ENCODE measurements at regions not wholly inside any gene's neighbourhood (a gene's known extent, or its start where the extent isn't known, plus 50 kb on each side); places are given as distances from the start of the nearest gene placed in this dataset.
"Not testable (repeated sequence)": the region's sequence is repeated elsewhere in the genome, so short reads cannot be mapped to it uniquely, and the experiment has no call there.

GRCh38 chr2:126952216-126952615, 53.5 kb downstream of the TEX51 start:
- H3K9me3 Mint-ChIP-seq (ENCODE audit: low read depth): peaks cover 13% of the 10 kb centered on the region
- peaks cover 9% of the 10 kb centered on the region for H3K27me3 Mint-ChIP-seq
- H3K36me3 Mint-ChIP-seq (ENCODE audit: insufficient read depth): no peaks in the 10 kb centered on the region
- H3K27ac Mint-ChIP-seq: no peak overlapping the region
- no peak overlapping the region for H3K4me3 Mint-ChIP-seq (ENCODE audit: low read depth)
- TF ChIP-seq CTCF (IDR thresholded peaks at IDR 0.05; ENCODE audit: unreplicated experiment): no peak
- no peak for DNase-seq (ENCODE audit: low spot score, unreplicated experiment)
- peaks cover 2% of the 10 kb centered on the region for H3K4me1 Mint-ChIP-seq (ENCODE audit: low read depth)

GRCh38 chr2:126953483-126953882, 54.8 kb downstream of the TEX51 start:
- no peak for DNase-seq (ENCODE audit: low spot score, unreplicated experiment)
- H3K27me3 Mint-ChIP-seq: peaks cover 4% of the 10 kb centered on the region
- peaks cover 13% of the 10 kb centered on the region for H3K9me3 Mint-ChIP-seq (ENCODE audit: low read depth)
- TF ChIP-seq CTCF (IDR thresholded peaks at IDR 0.05; ENCODE audit: unreplicated experiment): no peak
- H3K36me3 Mint-ChIP-seq (ENCODE audit: insufficient read depth): no peaks in the 10 kb centered on the region
- no peak overlapping the region for H3K4me3 Mint-ChIP-seq (ENCODE audit: low read depth)
- no peak overlapping the region for H3K27ac Mint-ChIP-seq
- H3K4me1 Mint-ChIP-seq (ENCODE audit: low read depth): peaks cover 2% of the 10 kb centered on the region

- peaks cover 4% of the 10 kb centered on the region for H3K27me3 Mint-ChIP-seq
- peaks cover 19% of the 10 kb centered on the region for H3K9me3 Mint-ChIP-seq (ENCODE audit: low read depth)
- H3K4me3 Mint-ChIP-seq (ENCODE audit: low read depth): no peak overlapping the region
- H3K36me3 Mint-ChIP-seq (ENCODE audit: insufficient read depth): no peaks in the 10 kb centered on the region
- H3K27ac Mint-ChIP-seq: no peak overlapping the region
- peaks cover 2% of the 10 kb centered on the region for H3K4me1 Mint-ChIP-seq (ENCODE audit: low read depth)
- no peak for DNase-seq (ENCODE audit: low spot score, unreplicated experiment)
- no peak for TF ChIP-seq CTCF (IDR thresholded peaks at IDR 0.05; ENCODE audit: unreplicated experiment)
Measured at GRCh38 chr2:126954831-126955230, 56.1 kb downstream of the TEX51 start.

- H3K27me3 Mint-ChIP-seq; H3K4me1 Mint-ChIP-seq (ENCODE audit: low read depth); H3K36me3 Mint-ChIP-seq (ENCODE audit: insufficient read depth); H3K4me3 Mint-ChIP-seq (ENCODE audit: low read depth); H3K27ac Mint-ChIP-seq; DNase-seq (ENCODE audit: low spot score, unreplicated experiment): not testable (repeated sequence)
- H3K9me3 Mint-ChIP-seq (ENCODE audit: low read depth): peaks cover 33% of the 10 kb centered on the region
Measured at GRCh38 chr2:126956773-126957172, 58.1 kb downstream of the TEX51 start.

- no peak for TF ChIP-seq CTCF (IDR thresholded peaks at IDR 0.05; ENCODE audit: unreplicated experiment)
- H3K4me3 Mint-ChIP-seq (ENCODE audit: low read depth): no peak overlapping the region
- DNase-seq (ENCODE audit: low spot score, unreplicated experiment): no peak
- H3K4me1 Mint-ChIP-seq (ENCODE audit: low read depth): no peaks in the 10 kb centered on the region
- peaks cover 25% of the 10 kb centered on the region for H3K9me3 Mint-ChIP-seq (ENCODE audit: low read depth)
- no peak overlapping the region for H3K27ac Mint-ChIP-seq
- H3K27me3 Mint-ChIP-seq: peaks cover 4% of the 10 kb centered on the region
- H3K36me3 Mint-ChIP-seq (ENCODE audit: insufficient read depth): peaks cover 3% of the 10 kb centered on the region
Measured at GRCh38 chr2:126963390-126963789, 64.7 kb downstream of the TEX51 start.

GRCh38 chr2:126966601-126967000, 67.9 kb downstream of the TEX51 start:
- H3K9me3 Mint-ChIP-seq (ENCODE audit: low read depth): peaks cover 4% of the 10 kb centered on the region
- no peak overlapping the region for H3K27ac Mint-ChIP-seq
- H3K36me3 Mint-ChIP-seq (ENCODE audit: insufficient read depth): no peaks in the 10 kb centered on the region
- no peak overlapping the region for H3K4me3 Mint-ChIP-seq (ENCODE audit: low read depth)
- DNase-seq (ENCODE audit: low spot score, unreplicated experiment): no peak
- no peaks in the 10 kb centered on the region for H3K4me1 Mint-ChIP-seq (ENCODE audit: low read depth)
- peaks cover 20% of the 10 kb centered on the region for H3K27me3 Mint-ChIP-seq
- no peak for TF ChIP-seq CTCF (IDR thresholded peaks at IDR 0.05; ENCODE audit: unreplicated experiment)
